ENCODE measurements at regions not wholly inside any gene's neighbourhood (a gene's known extent, or its start where the extent isn't known, plus 50 kb on each side); places are given as distances from the start of the nearest gene placed in this dataset.

DNA sequence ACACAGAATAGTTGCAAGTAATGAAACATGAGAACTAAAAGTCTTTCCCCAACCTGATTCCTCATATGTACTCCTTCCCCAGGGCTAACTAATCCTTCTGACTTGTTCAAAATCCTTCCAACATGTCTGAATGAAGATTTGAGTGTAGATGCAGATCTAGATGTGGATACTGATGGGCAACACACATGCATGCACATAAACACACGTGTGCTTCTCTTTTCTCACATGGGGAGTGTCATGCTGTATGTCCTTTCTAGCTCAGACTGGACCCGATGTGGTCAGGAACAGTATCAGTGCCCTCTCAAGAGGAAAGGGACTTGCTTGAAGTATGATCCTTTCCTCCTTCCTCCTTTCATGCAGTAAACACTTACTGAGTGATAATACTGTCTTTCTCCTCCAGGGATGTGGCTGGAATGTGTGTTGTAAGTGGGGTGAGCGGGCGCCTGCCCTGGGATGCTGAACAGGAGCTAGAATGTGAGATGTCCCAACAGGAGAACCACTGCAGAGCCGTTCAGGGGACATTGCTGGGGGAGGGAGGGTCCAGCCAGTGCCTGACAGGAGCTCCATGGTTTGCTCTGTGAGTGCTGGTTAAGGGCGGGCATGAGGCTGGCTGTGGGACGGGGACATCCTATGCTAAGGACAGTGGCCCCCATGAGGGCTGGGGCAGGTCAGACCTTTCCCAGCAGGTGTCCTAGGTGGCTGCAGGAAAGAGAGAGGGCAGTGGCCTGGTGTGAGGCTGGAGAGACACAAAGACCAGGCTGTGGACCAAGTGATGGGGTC is 146.9 kb downstream of the TEX29 start:
- TF ChIP-seq, protein P1, sequence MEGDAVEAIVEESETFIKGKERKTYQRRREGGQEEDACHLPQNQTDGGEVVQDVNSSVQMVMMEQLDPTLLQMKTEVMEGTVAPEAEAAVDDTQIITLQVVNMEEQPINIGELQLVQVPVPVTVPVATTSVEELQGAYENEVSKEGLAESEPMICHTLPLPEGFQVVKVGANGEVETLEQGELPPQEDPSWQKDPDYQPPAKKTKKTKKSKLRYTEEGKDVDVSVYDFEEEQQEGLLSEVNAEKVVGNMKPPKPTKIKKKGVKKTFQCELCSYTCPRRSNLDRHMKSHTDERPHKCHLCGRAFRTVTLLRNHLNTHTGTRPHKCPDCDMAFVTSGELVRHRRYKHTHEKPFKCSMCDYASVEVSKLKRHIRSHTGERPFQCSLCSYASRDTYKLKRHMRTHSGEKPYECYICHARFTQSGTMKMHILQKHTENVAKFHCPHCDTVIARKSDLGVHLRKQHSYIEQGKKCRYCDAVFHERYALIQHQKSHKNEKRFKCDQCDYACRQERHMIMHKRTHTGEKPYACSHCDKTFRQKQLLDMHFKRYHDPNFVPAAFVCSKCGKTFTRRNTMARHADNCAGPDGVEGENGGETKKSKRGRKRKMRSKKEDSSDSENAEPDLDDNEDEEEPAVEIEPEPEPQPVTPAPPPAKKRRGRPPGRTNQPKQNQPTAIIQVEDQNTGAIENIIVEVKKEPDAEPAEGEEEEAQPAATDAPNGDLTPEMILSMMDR (IDR thresholded peaks at IDR 0.05): no peak
- TF ChIP-seq POLR2A (IDR thresholded peaks at IDR 0.05): no peak
